WTC11 (cell line): ENCODE measurements at regions not wholly inside any gene's neighbourhood (a gene's known extent, or its start where the extent isn't known, plus 50 kb on each side); places are given as distances from the start of the nearest gene placed in this dataset.

Experiments
- ATAC-seq: fragments of 200-7000 bp; cut with Tn5 transposase; 2 replicates; pipeline ENCODE4 v1.10.0; 2021; ENCODE audit warnings: mild to moderate bottlenecking, moderate library complexity
- CTCF ChIA-PET: fragments of 300-600 bp; sonication (Branson Sonifier 250); formaldehyde crosslinking; loops from one replicate; lab custom pipeline; 2021; ENCODE audit warnings: antibody characterized with exemption; lab: Charles Lee
- POLR2A ChIA-PET: fragments of 350-600 bp; sonication (Branson Sonifier 250); formaldehyde crosslinking; loops from one replicate; lab custom pipeline; 2021; ENCODE audit warnings: antibody characterized with exemption; lab: Charles Lee
- DNase-seq: peaks from one replicate; pipeline ENCODE4 v3.0.0; 2021; ENCODE audit warnings: low spot score
- H3K27ac Mint-ChIP-seq: 2 replicates; pipeline ENCODE4 v1.8.0; 2021; ENCODE audit warnings: mixed read lengths
- H3K27me3 Mint-ChIP-seq: 2 replicates; pipeline ENCODE4 v1.8.0; 2021; ENCODE audit warnings: low read depth, mild to moderate bottlenecking, moderate library complexity, mixed read lengths
- H3K36me3 Mint-ChIP-seq: 2 replicates; pipeline ENCODE4 v1.8.0; 2021; ENCODE audit warnings: mixed read lengths
- H3K4me1 Mint-ChIP-seq: 2 replicates; pipeline ENCODE4 v1.8.0; 2022; ENCODE audit warnings: mixed read lengths
- H3K4me3 Mint-ChIP-seq: 2 replicates; pipeline ENCODE4 v1.8.0; 2021; ENCODE audit warnings: mild to moderate bottlenecking, moderate library complexity, mixed read lengths
- H3K9me3 Mint-ChIP-seq: 2 replicates; pipeline ENCODE4 v1.8.0; 2021; ENCODE audit warnings: mixed read lengths
- ELF4 ChIP-seq: sonication (generic); formaldehyde crosslinking; IDR thresholded peaks from 2 replicates; pipeline ENCODE4 v1.8.1; 2022; ENCODE audit warnings: low read depth, mild to moderate bottlenecking, moderate library complexity, missing genetic modification reagents
- EMX1 ChIP-seq: fragments of 250-450 bp; sonication (Bioruptor Pico); IDR thresholded peaks from 2 replicates; pipeline ENCODE4 v1.8.0; 2021; ENCODE audit warnings: mild to moderate bottlenecking
- ESRRA ChIP-seq: sonication (generic); formaldehyde crosslinking; IDR thresholded peaks from 2 replicates; pipeline ENCODE4 v1.8.1; 2022; ENCODE audit warnings: mild to moderate bottlenecking, missing genetic modification reagents, borderline replicate concordance
- ETV6 ChIP-seq: sonication (generic); formaldehyde crosslinking; IDR thresholded peaks from 2 replicates; pipeline ENCODE4 v1.8.1; 2022; ENCODE audit warnings: mild to moderate bottlenecking, missing genetic modification reagents
- MXD4 ChIP-seq: fragments of 250-450 bp; sonication (Bioruptor Pico); IDR thresholded peaks from 2 replicates; pipeline ENCODE4 v1.8.0; 2021; ENCODE audit warnings: mild to moderate bottlenecking, moderate library complexity, borderline replicate concordance
- NFE2L1 ChIP-seq: sonication (generic); formaldehyde crosslinking; IDR thresholded peaks from 2 replicates; pipeline ENCODE4 v1.8.1; 2023; ENCODE audit warnings: missing genetic modification reagents
- NFYB ChIP-seq: sonication (generic); formaldehyde crosslinking; conservative IDR thresholded peaks from 2 replicates; pipeline ENCODE4 v1.8.0; 2022; ENCODE audit warnings: low read depth, missing genetic modification reagents
- NR3C1 ChIP-seq: sonication (generic); formaldehyde crosslinking; conservative IDR thresholded peaks from 2 replicates; pipeline ENCODE4 v1.8.1; 2023; ENCODE audit warnings: low read depth, mild to moderate bottlenecking, missing genetic modification reagents
- PRRX2 ChIP-seq: fragments of 250-450 bp; sonication (Bioruptor Pico); IDR thresholded peaks from 2 replicates; pipeline ENCODE4 v1.8.0; 2021; ENCODE audit warnings: mild to moderate bottlenecking
- SMAD4 ChIP-seq: sonication (generic); formaldehyde crosslinking; IDR thresholded peaks from 2 replicates; pipeline ENCODE4 v1.8.0; 2022; ENCODE audit warnings: mild to moderate bottlenecking, missing genetic modification reagents
- TF ChIP-seq, protein P1 (sequence below): sonication (generic); formaldehyde crosslinking; IDR thresholded peaks from 2 replicates; pipeline ENCODE4 v1.8.0; 2023; ENCODE audit warnings: missing genetic modification reagents
- TF ChIP-seq, protein P2 (sequence below): sonication (generic); formaldehyde crosslinking; IDR thresholded peaks from 2 replicates; pipeline ENCODE4 v1.8.1; 2023; ENCODE audit warnings: mild to moderate bottlenecking, missing genetic modification reagents, borderline replicate concordance
- TF ChIP-seq, protein P3 (sequence below): sonication (generic); formaldehyde crosslinking; IDR thresholded peaks from 2 replicates; pipeline ENCODE4 v1.8.0; 2023; ENCODE audit warnings: mild to moderate bottlenecking, missing genetic modification reagents
- TF ChIP-seq, protein P4 (sequence below): sonication (generic); formaldehyde crosslinking; IDR thresholded peaks from 2 replicates; pipeline ENCODE4 v1.8.1; 2022; ENCODE audit warnings: mild to moderate bottlenecking, missing genetic modification reagents, moderate library complexity, borderline replicate concordance
- TF ChIP-seq, protein P5 (sequence below): sonication (generic); formaldehyde crosslinking; IDR thresholded peaks from 2 replicates; pipeline ENCODE4 v1.8.1; 2023; ENCODE audit warnings: mild to moderate bottlenecking, missing genetic modification reagents
- TF ChIP-seq, protein P6 (sequence below): sonication (generic); formaldehyde crosslinking; IDR thresholded peaks from 2 replicates; pipeline ENCODE4 v1.8.1; 2022; ENCODE audit warnings: low read depth, missing genetic modification reagents, borderline replicate concordance
- TF ChIP-seq, protein P7 (sequence below): sonication (generic); formaldehyde crosslinking; IDR thresholded peaks from 2 replicates; pipeline ENCODE4 v1.8.0; 2023; ENCODE audit warnings: missing genetic modification reagents, mild to moderate bottlenecking, borderline replicate concordance

DNA sequence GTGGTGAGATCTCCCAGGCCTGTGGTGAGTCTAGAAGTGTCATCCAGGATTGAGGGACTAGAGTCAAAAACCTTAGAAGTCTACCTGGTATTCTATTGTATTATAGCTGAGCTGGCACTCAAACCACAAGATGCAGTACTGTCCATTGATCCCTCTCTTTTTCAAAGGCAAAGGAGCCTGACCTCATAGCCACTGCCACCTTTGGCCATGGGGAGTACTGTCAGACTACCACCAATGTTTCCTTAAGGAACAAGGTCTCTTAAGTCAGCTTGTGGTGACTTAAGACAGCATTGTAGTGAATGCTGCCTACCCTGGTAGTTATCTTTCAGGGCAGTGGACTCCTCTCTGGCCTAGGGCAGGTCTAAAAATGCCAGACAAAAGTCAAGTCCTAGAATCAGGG lies 878.0 kb upstream of the MDGA2 start (continued):
- TF ChIP-seq PRRX2 (CRISPR knock-in tag), result no peak
- TF ChIP-seq SMAD4 (CRISPR knock-in tag), result no peak
- TF ChIP-seq, all 79 proteins: peak for 0

DNA sequence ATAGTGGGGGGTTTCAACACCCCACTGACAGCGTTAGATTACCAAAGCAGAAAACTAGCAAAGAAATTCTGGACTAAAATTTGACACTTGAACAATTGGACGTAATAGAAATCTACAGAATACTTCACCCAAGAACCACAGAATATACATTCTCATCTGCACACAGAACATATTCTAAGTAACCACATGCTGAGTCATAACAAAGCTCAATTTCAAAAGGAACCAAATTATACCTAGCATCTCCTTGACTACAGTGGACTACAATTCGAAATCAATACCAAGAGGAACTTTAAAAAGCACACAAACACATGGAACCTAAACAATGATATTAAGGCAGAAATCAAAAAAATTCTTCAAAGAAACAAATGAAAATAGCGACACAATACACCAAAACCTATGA lies 871.6 kb upstream of the MDGA2 start:
- Mint-ChIP-seq H3K36me3 (peaks cover 16% of the 10 kb centered on the region), H3K4me3 (no peak overlapping the region), H3K27ac (no peak overlapping the region), H3K27me3 (no peaks in the 10 kb centered on the region), H3K4me1 (peaks cover 30% of the 10 kb centered on the region), H3K9me3 (peaks cover 49% of the 10 kb centered on the region)
- CTCF ChIA-PET, result no interaction called here
- DNase-seq (no peak), ATAC-seq (no peak)
- POLR2A ChIA-PET, result no interaction called here
- TF ChIP-seq ESRRA, result no peak
- TF ChIP-seq NFE2L1 (CRISPR knock-in tag), result no peak
- TF ChIP-seq MXD4 (CRISPR knock-in tag), result no peak
- no peak for TF ChIP-seq NR3C1 (CRISPR knock-in tag)
- no peak for TF ChIP-seq ETV6 (CRISPR knock-in tag)
- TF ChIP-seq, protein P1, sequence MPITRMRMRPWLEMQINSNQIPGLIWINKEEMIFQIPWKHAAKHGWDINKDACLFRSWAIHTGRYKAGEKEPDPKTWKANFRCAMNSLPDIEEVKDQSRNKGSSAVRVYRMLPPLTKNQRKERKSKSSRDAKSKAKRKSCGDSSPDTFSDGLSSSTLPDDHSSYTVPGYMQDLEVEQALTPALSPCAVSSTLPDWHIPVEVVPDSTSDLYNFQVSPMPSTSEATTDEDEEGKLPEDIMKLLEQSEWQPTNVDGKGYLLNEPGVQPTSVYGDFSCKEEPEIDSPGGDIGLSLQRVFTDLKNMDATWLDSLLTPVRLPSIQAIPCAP (CRISPR knock-in tag), result no peak
- TF ChIP-seq, protein P2, sequence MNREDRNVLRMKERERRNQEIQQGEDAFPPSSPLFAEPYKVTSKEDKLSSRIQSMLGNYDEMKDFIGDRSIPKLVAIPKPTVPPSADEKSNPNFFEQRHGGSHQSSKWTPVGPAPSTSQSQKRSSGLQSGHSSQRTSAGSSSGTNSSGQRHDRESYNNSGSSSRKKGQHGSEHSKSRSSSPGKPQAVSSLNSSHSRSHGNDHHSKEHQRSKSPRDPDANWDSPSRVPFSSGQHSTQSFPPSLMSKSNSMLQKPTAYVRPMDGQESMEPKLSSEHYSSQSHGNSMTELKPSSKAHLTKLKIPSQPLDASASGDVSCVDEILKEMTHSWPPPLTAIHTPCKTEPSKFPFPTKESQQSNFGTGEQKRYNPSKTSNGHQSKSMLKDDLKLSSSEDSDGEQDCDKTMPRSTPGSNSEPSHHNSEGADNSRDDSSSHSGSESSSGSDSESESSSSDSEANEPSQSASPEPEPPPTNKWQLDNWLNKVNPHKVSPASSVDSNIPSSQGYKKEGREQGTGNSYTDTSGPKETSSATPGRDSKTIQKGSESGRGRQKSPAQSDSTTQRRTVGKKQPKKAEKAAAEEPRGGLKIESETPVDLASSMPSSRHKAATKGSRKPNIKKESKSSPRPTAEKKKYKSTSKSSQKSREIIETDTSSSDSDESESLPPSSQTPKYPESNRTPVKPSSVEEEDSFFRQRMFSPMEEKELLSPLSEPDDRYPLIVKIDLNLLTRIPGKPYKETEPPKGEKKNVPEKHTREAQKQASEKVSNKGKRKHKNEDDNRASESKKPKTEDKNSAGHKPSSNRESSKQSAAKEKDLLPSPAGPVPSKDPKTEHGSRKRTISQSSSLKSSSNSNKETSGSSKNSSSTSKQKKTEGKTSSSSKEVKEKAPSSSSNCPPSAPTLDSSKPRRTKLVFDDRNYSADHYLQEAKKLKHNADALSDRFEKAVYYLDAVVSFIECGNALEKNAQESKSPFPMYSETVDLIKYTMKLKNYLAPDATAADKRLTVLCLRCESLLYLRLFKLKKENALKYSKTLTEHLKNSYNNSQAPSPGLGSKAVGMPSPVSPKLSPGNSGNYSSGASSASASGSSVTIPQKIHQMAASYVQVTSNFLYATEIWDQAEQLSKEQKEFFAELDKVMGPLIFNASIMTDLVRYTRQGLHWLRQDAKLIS (CRISPR knock-in tag), result no peak
- TF ChIP-seq, protein P3, sequence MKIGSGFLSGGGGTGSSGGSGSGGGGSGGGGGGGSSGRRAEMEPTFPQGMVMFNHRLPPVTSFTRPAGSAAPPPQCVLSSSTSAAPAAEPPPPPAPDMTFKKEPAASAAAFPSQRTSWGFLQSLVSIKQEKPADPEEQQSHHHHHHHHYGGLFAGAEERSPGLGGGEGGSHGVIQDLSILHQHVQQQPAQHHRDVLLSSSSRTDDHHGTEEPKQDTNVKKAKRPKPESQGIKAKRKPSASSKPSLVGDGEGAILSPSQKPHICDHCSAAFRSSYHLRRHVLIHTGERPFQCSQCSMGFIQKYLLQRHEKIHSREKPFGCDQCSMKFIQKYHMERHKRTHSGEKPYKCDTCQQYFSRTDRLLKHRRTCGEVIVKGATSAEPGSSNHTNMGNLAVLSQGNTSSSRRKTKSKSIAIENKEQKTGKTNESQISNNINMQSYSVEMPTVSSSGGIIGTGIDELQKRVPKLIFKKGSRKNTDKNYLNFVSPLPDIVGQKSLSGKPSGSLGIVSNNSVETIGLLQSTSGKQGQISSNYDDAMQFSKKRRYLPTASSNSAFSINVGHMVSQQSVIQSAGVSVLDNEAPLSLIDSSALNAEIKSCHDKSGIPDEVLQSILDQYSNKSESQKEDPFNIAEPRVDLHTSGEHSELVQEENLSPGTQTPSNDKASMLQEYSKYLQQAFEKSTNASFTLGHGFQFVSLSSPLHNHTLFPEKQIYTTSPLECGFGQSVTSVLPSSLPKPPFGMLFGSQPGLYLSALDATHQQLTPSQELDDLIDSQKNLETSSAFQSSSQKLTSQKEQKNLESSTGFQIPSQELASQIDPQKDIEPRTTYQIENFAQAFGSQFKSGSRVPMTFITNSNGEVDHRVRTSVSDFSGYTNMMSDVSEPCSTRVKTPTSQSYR, result no peak
- TF ChIP-seq, protein P4, sequence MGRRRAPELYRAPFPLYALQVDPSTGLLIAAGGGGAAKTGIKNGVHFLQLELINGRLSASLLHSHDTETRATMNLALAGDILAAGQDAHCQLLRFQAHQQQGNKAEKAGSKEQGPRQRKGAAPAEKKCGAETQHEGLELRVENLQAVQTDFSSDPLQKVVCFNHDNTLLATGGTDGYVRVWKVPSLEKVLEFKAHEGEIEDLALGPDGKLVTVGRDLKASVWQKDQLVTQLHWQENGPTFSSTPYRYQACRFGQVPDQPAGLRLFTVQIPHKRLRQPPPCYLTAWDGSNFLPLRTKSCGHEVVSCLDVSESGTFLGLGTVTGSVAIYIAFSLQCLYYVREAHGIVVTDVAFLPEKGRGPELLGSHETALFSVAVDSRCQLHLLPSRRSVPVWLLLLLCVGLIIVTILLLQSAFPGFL (CRISPR knock-in tag), result no peak
- TF ChIP-seq, protein P5, sequence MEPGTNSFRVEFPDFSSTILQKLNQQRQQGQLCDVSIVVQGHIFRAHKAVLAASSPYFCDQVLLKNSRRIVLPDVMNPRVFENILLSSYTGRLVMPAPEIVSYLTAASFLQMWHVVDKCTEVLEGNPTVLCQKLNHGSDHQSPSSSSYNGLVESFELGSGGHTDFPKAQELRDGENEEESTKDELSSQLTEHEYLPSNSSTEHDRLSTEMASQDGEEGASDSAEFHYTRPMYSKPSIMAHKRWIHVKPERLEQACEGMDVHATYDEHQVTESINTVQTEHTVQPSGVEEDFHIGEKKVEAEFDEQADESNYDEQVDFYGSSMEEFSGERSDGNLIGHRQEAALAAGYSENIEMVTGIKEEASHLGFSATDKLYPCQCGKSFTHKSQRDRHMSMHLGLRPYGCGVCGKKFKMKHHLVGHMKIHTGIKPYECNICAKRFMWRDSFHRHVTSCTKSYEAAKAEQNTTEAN (CRISPR knock-in tag), result no peak
- TF ChIP-seq, all 79 proteins: peak for 0

DNA sequence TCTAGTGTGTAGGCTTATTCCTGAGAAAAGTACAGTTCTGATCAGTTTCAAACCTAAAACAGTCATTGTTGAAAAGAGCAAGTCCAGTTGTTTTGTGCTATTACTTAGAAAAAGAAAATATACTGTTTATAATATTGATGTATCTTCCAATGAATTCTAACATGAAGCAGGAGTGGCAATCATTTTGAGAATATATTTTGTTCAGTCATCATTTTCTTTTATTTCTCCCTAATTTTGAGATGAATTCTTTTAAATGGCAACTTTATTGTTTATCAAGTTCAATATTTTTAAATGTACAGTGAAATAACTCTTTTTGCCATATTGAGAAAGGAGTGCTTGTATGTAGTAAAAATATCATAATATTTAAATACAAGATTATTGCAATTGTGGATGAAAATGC lies 862.2 kb upstream of the MDGA2 start:
- Mint-ChIP-seq H3K4me3 (no peak overlapping the region), H3K27me3 (no peaks in the 10 kb centered on the region; the same call in 1 of the 2 replicates), H3K36me3 (peaks cover 3% of the 10 kb centered on the region; the same call in 1 of the 2 replicates), H3K9me3 (peaks cover 14% of the 10 kb centered on the region), H3K27ac (no peak overlapping the region), H3K4me1 (peaks cover 5% of the 10 kb centered on the region; the same call in 1 of the 2 replicates)
- no peak for DNase-seq
- ChIA-PET POLR2A (no interaction called here), CTCF (no interaction called here)
- ATAC-seq, result no peak
- no peak for TF ChIP-seq SMAD4 (CRISPR knock-in tag)
- TF ChIP-seq, protein P6, sequence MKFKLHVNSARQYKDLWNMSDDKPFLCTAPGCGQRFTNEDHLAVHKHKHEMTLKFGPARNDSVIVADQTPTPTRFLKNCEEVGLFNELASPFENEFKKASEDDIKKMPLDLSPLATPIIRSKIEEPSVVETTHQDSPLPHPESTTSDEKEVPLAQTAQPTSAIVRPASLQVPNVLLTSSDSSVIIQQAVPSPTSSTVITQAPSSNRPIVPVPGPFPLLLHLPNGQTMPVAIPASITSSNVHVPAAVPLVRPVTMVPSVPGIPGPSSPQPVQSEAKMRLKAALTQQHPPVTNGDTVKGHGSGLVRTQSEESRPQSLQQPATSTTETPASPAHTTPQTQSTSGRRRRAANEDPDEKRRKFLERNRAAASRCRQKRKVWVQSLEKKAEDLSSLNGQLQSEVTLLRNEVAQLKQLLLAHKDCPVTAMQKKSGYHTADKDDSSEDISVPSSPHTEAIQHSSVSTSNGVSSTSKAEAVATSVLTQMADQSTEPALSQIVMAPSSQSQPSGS (CRISPR knock-in tag), result no peak
- no peak for TF ChIP-seq MXD4 (CRISPR knock-in tag)
- TF ChIP-seq NFYB, result no peak
- no peak for TF ChIP-seq ELF4 (CRISPR knock-in tag)
- TF ChIP-seq EMX1 (CRISPR knock-in tag), result no peak
- TF ChIP-seq, protein P7, sequence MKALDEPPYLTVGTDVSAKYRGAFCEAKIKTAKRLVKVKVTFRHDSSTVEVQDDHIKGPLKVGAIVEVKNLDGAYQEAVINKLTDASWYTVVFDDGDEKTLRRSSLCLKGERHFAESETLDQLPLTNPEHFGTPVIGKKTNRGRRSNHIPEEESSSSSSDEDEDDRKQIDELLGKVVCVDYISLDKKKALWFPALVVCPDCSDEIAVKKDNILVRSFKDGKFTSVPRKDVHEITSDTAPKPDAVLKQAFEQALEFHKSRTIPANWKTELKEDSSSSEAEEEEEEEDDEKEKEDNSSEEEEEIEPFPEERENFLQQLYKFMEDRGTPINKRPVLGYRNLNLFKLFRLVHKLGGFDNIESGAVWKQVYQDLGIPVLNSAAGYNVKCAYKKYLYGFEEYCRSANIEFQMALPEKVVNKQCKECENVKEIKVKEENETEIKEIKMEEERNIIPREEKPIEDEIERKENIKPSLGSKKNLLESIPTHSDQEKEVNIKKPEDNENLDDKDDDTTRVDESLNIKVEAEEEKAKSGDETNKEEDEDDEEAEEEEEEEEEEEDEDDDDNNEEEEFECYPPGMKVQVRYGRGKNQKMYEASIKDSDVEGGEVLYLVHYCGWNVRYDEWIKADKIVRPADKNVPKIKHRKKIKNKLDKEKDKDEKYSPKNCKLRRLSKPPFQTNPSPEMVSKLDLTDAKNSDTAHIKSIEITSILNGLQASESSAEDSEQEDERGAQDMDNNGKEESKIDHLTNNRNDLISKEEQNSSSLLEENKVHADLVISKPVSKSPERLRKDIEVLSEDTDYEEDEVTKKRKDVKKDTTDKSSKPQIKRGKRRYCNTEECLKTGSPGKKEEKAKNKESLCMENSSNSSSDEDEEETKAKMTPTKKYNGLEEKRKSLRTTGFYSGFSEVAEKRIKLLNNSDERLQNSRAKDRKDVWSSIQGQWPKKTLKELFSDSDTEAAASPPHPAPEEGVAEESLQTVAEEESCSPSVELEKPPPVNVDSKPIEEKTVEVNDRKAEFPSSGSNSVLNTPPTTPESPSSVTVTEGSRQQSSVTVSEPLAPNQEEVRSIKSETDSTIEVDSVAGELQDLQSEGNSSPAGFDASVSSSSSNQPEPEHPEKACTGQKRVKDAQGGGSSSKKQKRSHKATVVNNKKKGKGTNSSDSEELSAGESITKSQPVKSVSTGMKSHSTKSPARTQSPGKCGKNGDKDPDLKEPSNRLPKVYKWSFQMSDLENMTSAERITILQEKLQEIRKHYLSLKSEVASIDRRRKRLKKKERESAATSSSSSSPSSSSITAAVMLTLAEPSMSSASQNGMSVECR (CRISPR knock-in tag), result no peak
